ENCODE measurements at regions not wholly inside any gene's neighbourhood (a gene's known extent, or its start where the extent isn't known, plus 50 kb on each side); places are given as distances from the start of the nearest gene placed in this dataset.

DNA sequence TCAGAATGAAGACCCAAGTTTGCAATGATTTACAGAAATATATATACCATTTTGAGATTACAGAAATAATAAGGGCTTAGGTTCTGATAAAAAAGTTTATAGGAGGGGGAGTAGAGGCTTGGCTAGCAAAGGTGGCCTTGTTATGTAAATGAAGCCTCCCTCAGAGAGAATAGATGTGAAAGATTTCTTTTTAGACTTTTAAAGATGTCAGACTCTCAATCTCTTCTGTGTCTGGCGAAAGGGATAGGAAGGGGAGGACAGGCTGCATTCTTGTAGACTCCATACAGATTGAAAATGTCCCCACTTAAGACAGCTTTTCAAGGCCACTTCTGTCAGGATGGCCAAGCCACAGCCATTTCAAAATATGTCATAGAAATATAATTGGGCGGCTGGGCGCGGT is 63.1 kb upstream of the CLINT1 start (continued):
- no peak for TF ChIP-seq ZNF468 (CRISPR knock-in tag; IDR thresholded peaks at IDR 0.05)
- no peak for TF ChIP-seq CHD4 (IDR thresholded peaks at IDR 0.05; ENCODE audit: borderline replicate concordance, low read length)
- no peak for TF ChIP-seq TBX2 (CRISPR knock-in tag; IDR thresholded peaks at IDR 0.05; ENCODE audit: borderline replicate concordance)

DNA sequence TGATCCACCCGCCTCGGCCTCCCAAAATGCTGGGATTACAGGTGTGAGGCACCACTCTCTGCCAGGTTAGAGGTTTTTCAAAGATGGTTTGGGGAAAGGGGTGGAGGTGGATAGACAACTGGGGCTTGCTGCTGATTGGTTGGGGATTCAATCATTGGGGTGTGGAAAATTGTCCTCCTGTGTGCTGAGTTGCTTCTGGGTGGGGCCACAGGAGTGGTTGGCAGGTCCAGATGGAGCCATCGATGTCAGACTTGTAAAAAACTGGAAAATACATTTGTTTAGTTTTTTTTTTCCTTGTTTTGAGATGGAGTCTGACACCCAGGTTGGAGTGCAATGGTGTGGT is 61.9 kb upstream of the CLINT1 start:
- H3K79me2 ChIP-seq (ENCODE audit: insufficient read depth, low read length) = no peaks in the 10 kb centered on the region
- intact Hi-C loops (cut with micrococcal nuclease; ENCODE audit: unreplicated experiment) = no loop called here
- DNase-seq (ENCODE audit: low spot score) (no peak), FAIRE-seq (no peak), ATAC-seq (no peak)
- CTCF ChIA-PET (ENCODE audit: low intra/inter-chr PET ratio, low total read pairs) = no interaction called here
- BruUV-seq (replicated peaks) = no TSS peak
- no peaks in the 10 kb centered on the region for H3K9me3 ChIP-seq (ENCODE audit: low read length)
- POLR2A ChIA-PET = no interaction called here
- in situ Hi-C loops (cut with HindIII; ENCODE audit: extremely low pct_ligation_motif_present, low pct_unique_long_range_greater_than_20kb) = no loop called here
- H3K27ac ChIP-seq (ENCODE audit: extremely low read length, insufficient read depth, low read length) = no peak overlapping the region
- no peak overlapping the region for H3K9ac ChIP-seq (ENCODE audit: insufficient read depth, low read depth, low read length)
- no peak overlapping the region for H3K4me2 ChIP-seq (ENCODE audit: low read depth, low read length)
- no peaks in the 10 kb centered on the region; a peak in 2 of 5 replicates for H3K27me3 ChIP-seq (ENCODE audit: control insufficient read depth in 1 of 2, insufficient read depth in 2 of 2, low read length in 2 of 2)
- H3K4me1 ChIP-seq (ENCODE audit: insufficient read depth, low read length) = peaks cover 25% of the 10 kb centered on the region
- H3K36me3 ChIP-seq (replicated peaks in 1 of 2; ENCODE audit: control insufficient read depth in 1 of 2, insufficient read depth in 2 of 2, low read length in 2 of 2) = no peaks in the 10 kb centered on the region
- WGBS (ENCODE audit: low lambda C conversion rate) = 71% methylated on average over 3 of the region's 3 CpGs
- H4K20me1 ChIP-seq (ENCODE audit: insufficient read depth, low read length) = no peaks in the 10 kb centered on the region
- H3K4me3 ChIP-seq (replicated peaks in 1 of 3; ENCODE audit: insufficient read depth in 1 of 3, low read depth in 2 of 3, low read length in 3 of 3) = no peak overlapping the region
- no peak for TF ChIP-seq NBN (conservative IDR thresholded peaks at IDR 0.05)
- TF ChIP-seq ZFP36L2 (CRISPR knock-in tag; IDR thresholded peaks at IDR 0.05) = no peak
- TF ChIP-seq ZNF326 (CRISPR knock-in tag; IDR thresholded peaks at IDR 0.05; ENCODE audit: borderline replicate concordance) = no peak
- TF ChIP-seq ZNF615 (CRISPR knock-in tag; IDR thresholded peaks at IDR 0.05; ENCODE audit: borderline replicate concordance) = no peak
- TF ChIP-seq TAF1 (CRISPR knock-in tag; IDR thresholded peaks at IDR 0.05) = no peak
- no peak for TF ChIP-seq SRSF1 (optimal IDR thresholded peaks at IDR 0.05; ENCODE audit: low read depth, low read length)
- TF ChIP-seq, protein P1, sequence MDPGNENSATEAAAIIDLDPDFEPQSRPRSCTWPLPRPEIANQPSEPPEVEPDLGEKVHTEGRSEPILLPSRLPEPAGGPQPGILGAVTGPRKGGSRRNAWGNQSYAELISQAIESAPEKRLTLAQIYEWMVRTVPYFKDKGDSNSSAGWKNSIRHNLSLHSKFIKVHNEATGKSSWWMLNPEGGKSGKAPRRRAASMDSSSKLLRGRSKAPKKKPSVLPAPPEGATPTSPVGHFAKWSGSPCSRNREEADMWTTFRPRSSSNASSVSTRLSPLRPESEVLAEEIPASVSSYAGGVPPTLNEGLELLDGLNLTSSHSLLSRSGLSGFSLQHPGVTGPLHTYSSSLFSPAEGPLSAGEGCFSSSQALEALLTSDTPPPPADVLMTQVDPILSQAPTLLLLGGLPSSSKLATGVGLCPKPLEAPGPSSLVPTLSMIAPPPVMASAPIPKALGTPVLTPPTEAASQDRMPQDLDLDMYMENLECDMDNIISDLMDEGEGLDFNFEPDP (CRISPR knock-in tag; conservative IDR thresholded peaks at IDR 0.05) = no peak
- TF ChIP-seq HNRNPL (IDR thresholded peaks at IDR 0.05; ENCODE audit: low read depth, low read length) = no peak
- TF ChIP-seq ZSCAN25 (CRISPR knock-in tag; IDR thresholded peaks at IDR 0.05) = no peak
- TF ChIP-seq ISX (CRISPR knock-in tag; conservative IDR thresholded peaks at IDR 0.05) = no peak
- no peak for TF ChIP-seq JARID2 (CRISPR knock-in tag; IDR thresholded peaks at IDR 0.05; ENCODE audit: insufficient replicate concordance)
- no peak for TF ChIP-seq GATA4 (IDR thresholded peaks at IDR 0.05; ENCODE audit: borderline replicate concordance, low read depth)
- TF ChIP-seq NCOR1 (IDR thresholded peaks at IDR 0.05; ENCODE audit: borderline replicate concordance, low read length) = no peak
- TF ChIP-seq ZNF768 (CRISPR knock-in tag; IDR thresholded peaks at IDR 0.05) = no peak
- no peak for TF ChIP-seq ZNF567 (CRISPR knock-in tag; IDR thresholded peaks at IDR 0.05; ENCODE audit: borderline replicate concordance)
- TF ChIP-seq CC2D1A (CRISPR knock-in tag; IDR thresholded peaks at IDR 0.05) = no peak
- no peak for TF ChIP-seq ATF7 (IDR thresholded peaks at IDR 0.05)
- no peak for TF ChIP-seq ATF7 (CRISPR knock-in tag; IDR thresholded peaks at IDR 0.05)
- TF ChIP-seq KLF15 (CRISPR knock-in tag; IDR thresholded peaks at IDR 0.05; ENCODE audit: borderline replicate concordance) = no peak
- TF ChIP-seq, protein P2, sequence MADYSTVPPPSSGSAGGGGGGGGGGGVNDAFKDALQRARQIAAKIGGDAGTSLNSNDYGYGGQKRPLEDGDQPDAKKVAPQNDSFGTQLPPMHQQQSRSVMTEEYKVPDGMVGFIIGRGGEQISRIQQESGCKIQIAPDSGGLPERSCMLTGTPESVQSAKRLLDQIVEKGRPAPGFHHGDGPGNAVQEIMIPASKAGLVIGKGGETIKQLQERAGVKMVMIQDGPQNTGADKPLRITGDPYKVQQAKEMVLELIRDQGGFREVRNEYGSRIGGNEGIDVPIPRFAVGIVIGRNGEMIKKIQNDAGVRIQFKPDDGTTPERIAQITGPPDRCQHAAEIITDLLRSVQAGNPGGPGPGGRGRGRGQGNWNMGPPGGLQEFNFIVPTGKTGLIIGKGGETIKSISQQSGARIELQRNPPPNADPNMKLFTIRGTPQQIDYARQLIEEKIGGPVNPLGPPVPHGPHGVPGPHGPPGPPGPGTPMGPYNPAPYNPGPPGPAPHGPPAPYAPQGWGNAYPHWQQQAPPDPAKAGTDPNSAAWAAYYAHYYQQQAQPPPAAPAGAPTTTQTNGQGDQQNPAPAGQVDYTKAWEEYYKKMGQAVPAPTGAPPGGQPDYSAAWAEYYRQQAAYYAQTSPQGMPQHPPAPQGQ (CRISPR knock-in tag; IDR thresholded peaks at IDR 0.05; ENCODE audit: borderline replicate concordance) = no peak
- H2AFZ ChIP-seq (ENCODE audit: low read length) = no peak overlapping the region
